Trophoblast cell (in vitro differentiated cells and primary cell): ENCODE measurements at regions not wholly inside any gene's neighbourhood (a gene's known extent, or its start where the extent isn't known, plus 50 kb on each side); places are given as distances from the start of the nearest gene placed in this dataset.
"Not testable (repeated sequence)": the region's sequence is repeated elsewhere in the genome, so short reads cannot be mapped to it uniquely, and the experiment has no call there.

Experiments used
- DNase-seq, 2 donors: peaks; one replicate each; pipeline ENCODE4 v3.0.0-alpha.2; 2016
- H2AFZ ChIP-seq: 2 replicates; pipeline ENCODE4 v1.6.1; 2013; ENCODE audit warnings: low read length, moderate library complexity, mild to moderate bottlenecking; ENCODE audit not compliant: insufficient read depth, poor library complexity
- H2AK5ac ChIP-seq: 2 replicates; pipeline ENCODE4 v1.6.1; 2013; ENCODE audit warnings: mild to moderate bottlenecking, low read length
- H2BK120ac ChIP-seq: 2 replicates; pipeline ENCODE4 v1.6.1; 2013; ENCODE audit warnings: low read length, mild to moderate bottlenecking, moderate library complexity; ENCODE audit not compliant: insufficient read depth, poor library complexity
- H2BK12ac ChIP-seq: 2 replicates; pipeline ENCODE4 v1.6.1; 2013; ENCODE audit warnings: mild to moderate bottlenecking, low read length, moderate library complexity
- H2BK5ac ChIP-seq: 2 replicates; pipeline ENCODE4 v1.6.1; 2013; ENCODE audit warnings: low read length, low read depth, moderate library complexity, mild to moderate bottlenecking; ENCODE audit not compliant: poor library complexity
- H3K14ac ChIP-seq: 2 replicates; pipeline ENCODE4 v1.6.1; 2013; ENCODE audit warnings: mild to moderate bottlenecking, low read length
- H3K18ac ChIP-seq: 2 replicates; pipeline ENCODE4 v1.6.1; 2013; ENCODE audit warnings: mild to moderate bottlenecking, low read length
- H3K23ac ChIP-seq: 2 replicates; pipeline ENCODE4 v1.6.1; 2013; ENCODE audit warnings: low read length
- H3K27ac ChIP-seq: 2 replicates; pipeline ENCODE4 v1.5.1; 2013; ENCODE audit warnings: low read depth, mild to moderate bottlenecking, inconsistent platforms, low read length, moderate library complexity
- H3K27me3 ChIP-seq: 2 replicates; pipeline ENCODE4 v1.6.1; 2013; ENCODE audit warnings: inconsistent platforms, mild to moderate bottlenecking, low read length, moderate library complexity; ENCODE audit not compliant: insufficient read depth
- H3K36me3 ChIP-seq, 2 experiments: 1 replicate in 1 of 2; 2 replicates in 1 of 2; pipeline ENCODE4 v1.6.1; 2013; ENCODE audit warnings: low read length in 2 of 2, mild to moderate bottlenecking in 2 of 2, moderate library complexity in 1 of 2; ENCODE audit not compliant: insufficient read depth in 2 of 2, control insufficient read depth in 1 of 2
- H3K4ac ChIP-seq: 2 replicates; pipeline ENCODE4 v1.6.1; 2013; ENCODE audit warnings: low read depth, mild to moderate bottlenecking, low read length, moderate library complexity
- H3K4me1 ChIP-seq, 2 experiments: 1 replicate in 1 of 2; 2 replicates in 1 of 2; pipeline ENCODE4 v1.6.1; 2013; ENCODE audit warnings: low read length in 2 of 2, mild to moderate bottlenecking in 2 of 2, moderate library complexity in 1 of 2; ENCODE audit not compliant: insufficient read depth in 2 of 2, control insufficient read depth in 1 of 2
- H3K4me2 ChIP-seq: 2 replicates; pipeline ENCODE4 v1.6.1; 2013; ENCODE audit warnings: inconsistent platforms, mild to moderate bottlenecking, low read length, moderate library complexity
- H3K4me3 ChIP-seq: 2 replicates; pipeline ENCODE4 v1.5.1; 2013; ENCODE audit warnings: mild to moderate bottlenecking, low read depth, low read length, inconsistent platforms
- H3K79me1 ChIP-seq: one replicate; pipeline ENCODE4 v1.6.1; 2013; ENCODE audit warnings: low read length
- H3K79me2 ChIP-seq: 2 replicates; pipeline ENCODE4 v1.6.1; 2013; ENCODE audit warnings: low read length, mild to moderate bottlenecking; ENCODE audit not compliant: control insufficient read depth, insufficient read depth, poor library complexity
- H3K9ac ChIP-seq: 2 replicates; pipeline ENCODE4 v1.6.1; 2013; ENCODE audit warnings: mild to moderate bottlenecking, low read length
- H3K9me3 ChIP-seq: 2 replicates; pipeline ENCODE4 v1.6.1; 2013; ENCODE audit warnings: low read depth, mild to moderate bottlenecking, control low read depth, inconsistent platforms, low read length; ENCODE audit not compliant: insufficient read depth
- H4K12ac ChIP-seq: 2 replicates; pipeline ENCODE4 v1.6.1; 2013; ENCODE audit warnings: low read depth, mild to moderate bottlenecking, low read length, moderate library complexity
- H4K8ac ChIP-seq: 2 replicates; pipeline ENCODE4 v1.6.1; 2013; ENCODE audit warnings: low read depth, mild to moderate bottlenecking, low read length, moderate library complexity
- H4K91ac ChIP-seq: one replicate; pipeline ENCODE4 v1.6.1; 2013; ENCODE audit warnings: low read depth, mild to moderate bottlenecking, low read length, moderate library complexity
- WGBS: extraction: QIAGEN DNeasy Blood & Tissue Kit; methylation state at CpG from one replicate; pipeline ENCODE4 v1.1.7; 2013; ENCODE audit warnings: missing lambda C conversion rate; ENCODE audit not compliant: insufficient read length, insufficient coverage; ENCODE audit errors: extremely low coverage; 5-methylcytosine and 5-hydroxymethylcytosine counted together

- Histone ChIP-seq H3K4ac (no peak overlapping the region), H3K23ac (no peak overlapping the region), H3K18ac (no peak overlapping the region), H3K79me1 (no peaks in the 10 kb centered on the region), H2BK5ac (no peak overlapping the region), H2BK12ac (no peak overlapping the region), H3K14ac (no peak overlapping the region), H2BK120ac (no peak overlapping the region), H3K9me3 (peaks cover under 1% of the 10 kb centered on the region), H3K4me2 (no peak overlapping the region), H3K4me1 (no peaks in the 10 kb centered on the region), H2AFZ (no peak overlapping the region), H3K79me2 (no peaks in the 10 kb centered on the region), H3K27me3 (no peaks in the 10 kb centered on the region), H3K4me3 (no peak overlapping the region), H2AK5ac (no peak overlapping the region), H4K8ac (no peak overlapping the region), H3K36me3 (no peaks in the 10 kb centered on the region), H3K9ac (no peak overlapping the region), H3K27ac (no peak overlapping the region), H4K12ac (no peak overlapping the region), H4K91ac (no peak overlapping the region)
- no CpG with 5 or more reads among the region's 5 CpGs for WGBS
- DNase-seq = no peak
Measured at GRCh38 chr2:95707837-95708236, 116.0 kb downstream of the TRIM43 start.

GRCh38 chr2:95709831-95710230 is 118.0 kb downstream of the TRIM43 start:
- Histone ChIP-seq H2BK12ac (no peak overlapping the region), H3K4me2 (no peak overlapping the region), H3K23ac (no peak overlapping the region), H3K4me1 (no peaks in the 10 kb centered on the region), H4K91ac (no peak overlapping the region), H2AFZ (no peak overlapping the region), H3K4ac (no peak overlapping the region), H4K12ac (no peak overlapping the region), H4K8ac (no peak overlapping the region), H3K36me3 (no peaks in the 10 kb centered on the region), H3K79me2 (no peaks in the 10 kb centered on the region), H3K27ac (no peak overlapping the region), H2BK120ac (no peak overlapping the region), H3K18ac (no peak overlapping the region), H3K14ac (no peak overlapping the region), H2BK5ac (no peak overlapping the region), H3K4me3 (no peak overlapping the region), H3K79me1 (no peaks in the 10 kb centered on the region), H2AK5ac (no peak overlapping the region), H3K9ac (no peak overlapping the region), H3K27me3 (no peaks in the 10 kb centered on the region), H3K9me3 (peaks cover 1% of the 10 kb centered on the region)
- DNase-seq = no peak

GRCh38 chr2:95713470-95714177 is 121.8 kb downstream of the TRIM43 start:
- not testable (repeated sequence) for H3K79me2 ChIP-seq, H4K12ac ChIP-seq, H3K4ac ChIP-seq, H3K4me3 ChIP-seq, H2BK5ac ChIP-seq, H3K36me3 ChIP-seq, H3K14ac ChIP-seq, H4K91ac ChIP-seq, H3K18ac ChIP-seq, H3K79me1 ChIP-seq, H3K4me2 ChIP-seq, H3K4me1 ChIP-seq, H2AK5ac ChIP-seq, H2BK12ac ChIP-seq, H3K23ac ChIP-seq, H2AFZ ChIP-seq, H3K27me3 ChIP-seq, DNase-seq, H3K27ac ChIP-seq, H3K9me3 ChIP-seq, H4K8ac ChIP-seq, H2BK120ac ChIP-seq, H3K9ac ChIP-seq
- no CpG with 5 or more reads among the region's 11 CpGs for WGBS

GRCh38 chr2:95714398-95714797 is 122.6 kb downstream of the TRIM43 start:
- not testable (repeated sequence) for H2BK120ac ChIP-seq, H3K14ac ChIP-seq, H2BK12ac ChIP-seq, H3K27ac ChIP-seq, H2AFZ ChIP-seq, H2BK5ac ChIP-seq, H3K27me3 ChIP-seq, H3K79me1 ChIP-seq, H3K9ac ChIP-seq, H3K4me1 ChIP-seq, H3K36me3 ChIP-seq, H2AK5ac ChIP-seq, H4K12ac ChIP-seq, H3K4me3 ChIP-seq, H3K23ac ChIP-seq, H4K91ac ChIP-seq, H3K4ac ChIP-seq, H3K79me2 ChIP-seq, H3K9me3 ChIP-seq, H3K18ac ChIP-seq, H4K8ac ChIP-seq, H3K4me2 ChIP-seq, DNase-seq
- WGBS = no CpG with 5 or more reads among the region's 1 CpG
